Limb (tissue), 2 donors: ENCODE measurements at regions not wholly inside any gene's neighbourhood (a gene's known extent, or its start where the extent isn't known, plus 50 kb on each side); places are given as distances from the start of the nearest gene placed in this dataset.

Experiments used
- DNase-seq, 2 donors: peaks; one replicate each; pipeline ENCODE4 v3.0.0-alpha.2; 2016; ENCODE audit errors: extremely low spot score in 2 of 2

DNA sequence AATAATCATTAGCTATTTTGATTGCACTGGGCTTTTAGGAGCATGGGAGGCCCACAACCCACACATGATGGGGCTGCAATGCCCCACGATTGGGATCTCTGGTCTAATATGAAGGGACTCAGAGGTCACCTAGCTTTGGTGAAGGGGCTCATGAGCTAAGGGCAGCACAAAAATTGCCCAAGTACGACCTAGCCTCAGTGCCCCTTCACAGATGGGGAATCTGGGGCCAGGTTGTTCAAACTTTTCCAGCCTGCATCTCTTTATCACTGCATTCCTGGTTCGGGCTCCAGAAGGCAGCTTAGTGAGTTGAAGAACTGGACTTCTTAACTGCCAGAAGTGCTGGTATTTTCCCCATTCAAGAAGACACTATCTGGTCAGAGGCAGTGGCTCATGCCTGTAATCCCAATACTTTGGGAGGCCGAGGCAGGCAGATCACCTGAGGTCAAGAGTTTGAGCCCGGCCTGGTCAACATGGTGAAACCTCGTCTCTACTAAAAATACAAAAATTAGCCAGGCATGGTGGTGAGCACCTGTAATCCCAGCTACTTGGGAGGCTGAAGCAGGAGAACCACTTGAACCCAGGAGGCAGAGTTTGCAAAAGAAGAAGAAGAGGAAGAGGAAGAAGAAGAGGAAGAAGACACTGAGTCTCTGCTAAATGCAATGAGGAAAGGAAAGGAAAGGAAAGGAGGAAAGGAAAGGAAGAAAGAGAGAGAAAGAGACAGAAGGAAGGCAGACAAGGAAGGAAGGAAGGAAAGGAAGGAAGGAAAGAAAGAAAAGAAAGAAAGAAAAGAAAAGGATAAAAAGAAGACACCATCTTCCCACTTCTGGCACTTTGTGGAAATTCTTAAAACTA is 258.5 kb upstream of the IRF2BP2 start:
- no peak for DNase-seq

DNA sequence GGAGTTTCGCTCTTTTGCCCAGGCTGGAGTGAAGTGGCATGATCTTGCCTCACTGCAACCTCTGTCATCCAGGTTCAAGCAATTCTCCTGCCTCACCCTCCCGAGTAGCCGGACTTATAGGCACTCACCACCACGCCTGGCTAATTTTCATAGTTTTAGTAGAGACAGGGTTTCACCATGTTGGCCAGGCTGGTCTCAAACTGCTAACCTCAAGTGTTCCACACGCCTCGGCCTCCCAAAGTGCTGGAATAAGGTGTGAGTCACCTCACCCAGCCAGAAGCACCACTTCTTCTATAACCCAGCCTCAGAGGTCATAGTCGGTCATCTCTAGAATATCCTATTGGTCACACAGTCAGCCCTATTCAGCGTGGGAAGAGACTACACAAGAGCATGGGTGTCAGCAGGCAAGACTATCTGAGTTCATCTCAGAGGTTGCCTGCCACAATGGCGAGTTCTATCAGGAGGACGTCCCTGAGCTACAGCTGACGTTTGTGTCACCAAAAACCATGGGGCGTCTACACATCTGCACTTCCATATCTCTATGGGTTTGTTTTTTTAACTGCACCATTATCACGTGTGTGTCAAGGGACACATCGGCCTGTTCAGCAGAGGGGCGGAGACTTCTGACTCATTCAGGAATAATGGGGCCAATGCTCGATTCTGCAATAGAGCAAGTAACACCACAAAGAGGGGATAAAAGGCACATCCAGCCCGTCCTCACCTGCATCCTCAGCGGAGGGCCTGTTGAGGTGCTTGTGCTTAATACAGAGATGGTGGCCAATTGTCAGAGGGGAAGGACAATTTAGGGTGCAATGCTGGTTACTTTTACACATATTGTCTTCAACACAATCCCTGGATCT is 256.3 kb upstream of the IRF2BP2 start:
- no peak for DNase-seq

DNA sequence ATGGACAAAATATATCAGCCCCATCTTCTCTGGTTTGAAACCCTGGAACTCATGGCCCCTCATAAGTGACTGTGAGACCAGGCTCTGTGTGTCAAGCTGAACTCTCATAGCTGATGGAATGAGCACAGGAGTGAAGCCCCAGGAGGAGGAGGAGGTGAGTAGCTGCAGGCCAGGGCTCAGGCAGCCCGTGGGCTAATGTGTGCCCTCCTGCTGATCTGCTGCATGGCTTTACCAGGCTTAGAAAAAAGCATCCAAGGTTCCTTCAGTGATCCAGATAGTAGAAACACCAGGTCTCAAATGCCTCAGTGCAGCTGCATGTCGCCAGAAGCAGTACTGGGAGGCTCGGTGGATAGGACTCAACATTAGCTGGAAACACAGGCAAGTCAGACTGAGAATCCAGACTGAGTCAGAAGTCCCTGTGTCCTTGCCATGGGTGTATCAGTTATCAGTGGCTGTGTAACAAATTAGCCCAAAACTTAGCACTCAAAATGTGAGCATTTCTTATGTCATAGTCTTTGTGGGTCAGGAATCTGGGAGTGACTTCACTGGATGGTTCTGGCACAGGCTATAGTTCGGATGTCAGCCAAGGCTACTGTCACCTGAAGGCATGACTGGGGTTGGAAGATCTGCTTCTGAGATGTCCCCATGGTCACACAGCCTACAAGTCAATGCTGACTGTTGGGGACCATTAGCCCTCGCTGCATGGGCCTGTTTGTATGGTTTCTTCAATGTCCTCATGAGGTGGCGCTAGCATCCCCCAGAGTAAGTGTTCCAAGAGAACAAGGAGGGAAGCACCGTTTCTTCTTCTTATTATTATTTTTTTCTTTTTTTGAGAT is 255.4 kb upstream of the IRF2BP2 start:
- DNase-seq = no peak

DNA sequence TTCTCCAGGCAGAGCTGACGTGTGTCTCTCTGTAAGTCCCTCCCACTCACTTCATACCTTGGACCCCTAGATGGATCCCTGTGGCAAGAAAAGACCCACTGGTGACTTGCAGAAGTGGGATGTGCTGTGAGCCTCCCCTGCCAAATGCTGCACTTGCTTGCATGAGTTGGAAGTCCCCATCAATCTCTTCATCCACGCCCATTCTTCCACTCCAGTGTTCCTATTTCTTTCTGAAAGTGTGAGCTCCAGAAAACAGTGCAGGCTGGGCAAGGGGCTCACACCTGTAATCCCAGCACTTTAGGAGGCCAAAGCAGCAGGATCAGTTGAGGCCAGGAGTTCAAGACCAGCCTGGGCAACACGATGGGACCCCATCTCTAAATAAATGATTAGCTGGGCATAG is 254.1 kb upstream of the IRF2BP2 start:
- no peak for DNase-seq

DNA sequence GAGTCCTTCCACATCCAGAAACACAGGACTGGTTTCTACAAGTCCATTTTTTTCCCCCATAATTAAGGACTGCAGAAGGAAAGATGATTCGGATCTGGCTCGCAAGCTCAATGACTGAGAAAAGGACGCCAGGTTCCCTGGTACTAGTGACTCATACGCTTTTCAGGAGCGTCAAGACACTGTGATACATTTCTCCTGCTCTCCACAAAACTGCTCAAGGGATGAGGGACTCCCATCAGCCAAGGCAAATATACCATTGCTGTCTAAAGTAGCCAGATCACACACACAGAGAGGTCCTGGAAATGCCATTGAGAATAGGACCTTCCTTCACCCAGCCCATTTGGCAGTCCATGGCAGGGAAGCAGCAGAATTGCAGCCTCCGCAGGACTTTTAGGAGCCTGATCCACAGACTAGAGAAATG is 253.6 kb upstream of the IRF2BP2 start:
- DNase-seq = no peak

DNA sequence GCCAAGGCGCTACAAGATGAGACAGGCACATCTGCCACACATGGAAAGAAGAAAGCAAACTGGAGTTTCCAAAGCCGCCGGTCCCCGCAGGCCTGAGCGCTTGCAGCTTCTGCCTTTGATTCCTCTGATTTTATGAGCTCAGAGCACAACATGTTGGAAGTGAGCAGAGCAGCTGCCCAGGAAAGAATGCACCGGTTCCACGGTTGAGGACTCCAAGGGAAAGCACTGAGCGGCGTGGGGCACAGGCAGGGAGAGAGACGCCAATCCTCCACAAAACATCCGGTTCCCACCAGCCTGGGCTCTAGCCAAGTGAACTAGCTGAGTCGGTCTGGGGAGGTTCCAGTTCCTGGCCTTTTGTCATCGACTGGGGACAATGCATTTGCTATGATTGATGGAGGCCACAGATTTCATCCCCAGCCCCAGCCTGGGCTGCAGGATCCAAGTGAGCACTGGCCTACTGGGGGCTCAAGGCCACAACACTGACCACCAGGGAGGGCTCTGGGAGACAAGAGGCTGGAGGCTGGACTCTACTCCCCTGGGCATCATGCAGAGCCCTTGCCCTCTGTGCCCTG is 253.1 kb upstream of the IRF2BP2 start:
- DNase-seq = peak; percentile 77 to 84

DNA sequence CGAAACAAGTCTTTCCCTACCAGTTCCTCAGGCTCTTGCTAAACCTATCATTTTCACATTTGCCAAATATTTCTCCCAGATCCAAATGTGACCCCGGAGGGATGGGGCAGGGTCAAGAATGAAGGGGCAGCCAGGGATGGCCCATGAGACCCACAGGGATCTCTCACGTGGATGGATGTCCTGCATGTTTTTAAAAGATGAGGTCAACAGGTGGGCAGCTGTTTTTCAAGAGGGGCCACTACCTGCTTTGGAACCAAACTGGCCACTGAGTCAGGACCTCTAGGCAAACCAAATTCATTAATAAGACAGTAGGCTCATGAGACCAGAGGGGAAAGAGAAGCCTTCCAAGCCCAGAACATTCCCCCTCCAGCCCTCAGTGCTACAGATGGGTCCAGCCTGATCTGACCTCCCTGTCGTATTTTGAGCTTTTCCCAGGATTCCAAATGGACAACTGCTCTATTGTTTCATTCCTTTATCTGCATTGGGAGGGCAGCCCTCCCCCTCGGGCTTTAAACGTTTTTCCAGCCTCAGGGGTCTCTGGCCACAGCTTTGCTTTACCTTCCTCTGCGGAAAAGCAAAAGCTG is 252.5 kb upstream of the IRF2BP2 start:
- DNase-seq = no peak

DNA sequence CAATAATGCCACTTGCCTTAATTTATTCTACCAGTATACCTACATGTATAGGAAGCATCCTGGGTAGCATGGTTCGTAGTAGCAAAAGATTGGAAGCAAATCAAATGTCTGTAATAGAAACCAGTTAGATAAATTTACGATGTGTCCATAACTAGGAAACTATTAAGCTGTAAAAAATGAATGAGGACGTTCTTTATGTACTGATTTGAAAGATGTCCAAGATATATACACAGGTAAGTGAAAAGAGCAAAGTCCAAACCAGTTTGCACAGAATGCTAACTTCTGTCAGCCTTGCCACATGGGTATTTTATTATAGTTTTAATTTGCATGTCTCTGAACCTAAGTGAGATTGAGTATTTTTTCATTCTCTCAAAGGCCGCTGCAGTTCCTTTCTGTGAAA is 251.8 kb upstream of the IRF2BP2 start:
- DNase-seq = no peak

DNA sequence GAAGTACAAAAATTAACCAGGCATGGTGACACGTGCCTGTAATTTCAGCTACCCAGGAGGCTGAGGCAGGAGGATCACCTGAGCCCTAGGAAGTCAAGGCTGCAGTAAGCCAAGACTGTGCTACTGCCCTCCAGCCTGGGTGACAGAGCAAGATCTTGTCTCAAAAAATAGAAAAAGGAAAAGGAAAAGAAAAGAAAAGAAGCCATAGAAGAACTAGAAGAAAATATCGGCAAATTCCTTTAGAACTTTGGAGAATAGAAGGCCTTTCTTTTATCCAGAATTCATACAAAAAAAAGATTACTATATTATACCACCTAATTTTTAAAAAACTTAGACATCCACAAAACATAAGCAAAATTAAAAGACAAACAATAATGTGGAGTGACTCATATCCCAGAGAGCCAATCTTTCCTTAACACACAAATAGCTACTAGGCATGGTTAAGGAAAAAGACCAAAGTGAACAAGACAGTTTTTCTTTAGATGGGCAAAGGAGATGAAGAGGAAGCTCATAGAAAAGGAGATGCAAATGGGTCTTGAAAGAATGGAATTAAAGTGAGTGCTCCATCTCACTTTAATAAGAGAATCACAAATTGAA is 251.1 kb upstream of the IRF2BP2 start:
- no peak for DNase-seq

DNA sequence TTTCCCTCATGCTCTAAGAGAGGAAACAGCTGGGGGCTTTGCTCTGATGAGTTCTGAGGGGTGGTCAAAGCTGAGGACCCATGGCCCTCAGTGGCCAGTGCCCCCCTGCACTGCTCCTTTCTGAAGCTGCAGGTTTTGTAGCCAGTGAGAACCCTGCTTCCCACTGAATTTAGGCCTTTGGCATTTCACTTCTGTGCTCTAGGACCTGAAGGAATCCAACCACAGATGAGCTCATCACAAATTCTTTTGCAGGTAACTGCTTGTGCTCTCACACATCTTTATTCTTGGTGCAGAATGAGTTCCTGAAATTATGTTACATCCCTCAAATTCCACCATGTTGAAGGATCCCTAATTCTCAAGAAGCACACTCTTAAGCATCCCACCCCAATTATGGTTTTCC is 248.7 kb upstream of the IRF2BP2 start:
- no peak for DNase-seq

DNA sequence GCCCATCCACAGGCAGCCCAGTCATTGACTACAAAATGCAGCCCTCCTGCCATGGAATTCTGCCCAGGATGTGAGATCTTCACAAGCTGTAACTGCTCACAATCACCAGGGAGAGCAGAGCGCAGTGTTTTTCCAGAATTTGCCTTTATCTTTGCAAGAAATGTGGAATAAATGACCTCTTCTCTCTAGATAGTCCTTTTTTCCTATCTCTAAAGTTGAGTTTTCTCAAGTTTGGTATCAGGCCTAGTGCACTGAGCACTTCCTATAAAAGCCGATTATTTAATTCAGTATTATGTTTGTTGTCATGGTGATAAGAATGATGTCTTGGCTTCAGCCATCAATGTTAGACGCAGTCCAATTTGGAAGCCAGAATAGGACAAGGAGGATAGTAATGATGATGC is 246.9 kb upstream of the IRF2BP2 start:
- peak in 1 of 2 donors; percentile 55 for DNase-seq

DNA sequence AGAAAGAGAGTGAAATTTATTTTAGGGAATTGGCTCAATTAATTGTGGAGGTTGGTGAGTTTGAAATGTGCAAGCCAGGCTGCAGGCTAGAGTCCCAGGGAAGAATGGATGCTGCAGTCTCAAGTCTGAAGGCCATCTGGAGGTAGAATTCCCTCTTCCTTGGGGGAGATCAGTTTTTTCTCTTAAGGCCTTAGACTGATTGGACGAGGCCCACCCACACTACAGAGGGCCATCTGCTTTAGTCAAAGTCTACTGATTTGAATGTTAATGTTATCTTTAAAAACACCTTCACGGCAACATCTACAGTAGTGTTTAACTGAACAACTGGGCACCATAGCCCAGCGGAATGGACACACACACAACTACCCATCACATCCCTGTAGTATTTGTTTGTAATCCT is 245.9 kb upstream of the IRF2BP2 start:
- DNase-seq = no peak

DNA sequence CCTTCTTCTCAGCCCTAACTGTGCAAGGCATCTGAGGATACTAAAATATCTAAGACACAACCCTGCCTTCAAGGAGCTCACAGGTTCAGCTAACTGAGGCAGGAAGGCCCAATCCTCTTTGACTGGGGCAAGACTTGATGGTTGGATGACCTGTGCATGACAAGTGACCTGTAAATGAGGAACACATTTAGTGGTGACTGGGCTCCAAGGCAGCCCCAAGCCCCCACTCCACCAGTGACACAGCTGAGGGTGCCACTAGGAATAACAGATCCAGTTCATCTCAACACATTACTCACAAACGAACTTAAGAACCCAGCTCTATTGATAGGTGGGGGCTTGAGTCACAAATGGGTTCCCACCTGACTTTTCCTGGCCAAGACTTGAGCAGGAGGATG is 244.7 kb upstream of the IRF2BP2 start:
- no peak for DNase-seq

DNA sequence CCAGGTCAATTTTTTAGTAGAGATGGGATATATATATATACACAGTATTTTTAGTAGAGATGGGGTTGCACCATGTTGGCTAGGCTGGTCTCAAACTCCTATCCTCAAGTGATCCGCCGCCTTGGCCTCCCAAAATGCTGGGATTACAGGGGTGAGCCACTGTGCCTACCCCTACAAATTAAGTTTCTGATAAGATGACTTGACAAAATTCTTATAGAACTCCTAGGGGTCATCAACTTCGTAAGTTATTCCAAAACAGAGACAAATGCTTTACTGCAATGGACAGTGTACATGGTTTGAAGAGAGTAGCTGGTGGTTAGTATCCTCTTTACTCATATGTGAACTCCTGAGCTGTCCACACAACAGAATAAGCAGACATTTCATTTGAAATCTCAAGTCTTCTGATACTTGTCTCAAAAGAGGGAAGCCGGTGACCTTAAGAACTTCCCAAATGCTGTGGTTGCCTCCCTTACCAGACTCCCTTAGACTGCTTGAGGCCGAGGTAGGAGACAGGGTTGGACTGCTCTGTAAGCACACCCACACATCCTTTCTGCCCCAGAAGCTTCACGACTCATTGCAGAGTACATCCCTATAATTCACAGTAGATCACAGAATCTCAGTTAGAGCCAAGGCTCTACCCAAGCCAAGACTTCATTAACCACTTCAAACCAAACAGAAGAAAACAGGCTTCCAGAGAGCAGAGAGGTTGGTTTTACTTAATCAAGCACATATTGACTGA is 244.1 kb upstream of the IRF2BP2 start:
- DNase-seq = no peak

DNA sequence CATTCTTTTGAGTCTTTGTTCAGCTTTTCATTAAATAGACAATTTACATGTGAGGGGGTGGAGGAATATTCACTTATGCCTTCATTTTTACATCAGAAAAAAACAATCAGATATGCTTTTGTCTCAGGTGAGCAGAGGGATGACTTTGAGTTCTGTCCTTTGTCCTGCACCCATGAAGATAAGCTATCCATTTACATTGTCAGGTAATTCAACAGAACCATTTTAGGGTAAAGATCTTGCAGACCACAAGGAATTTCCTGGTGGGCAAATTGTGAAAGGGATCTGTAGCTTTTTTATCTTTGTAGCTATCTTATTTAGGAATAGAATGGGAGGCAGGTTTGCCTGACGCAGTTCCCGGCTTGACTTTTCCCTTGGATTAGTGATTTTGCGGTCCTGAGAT is 242.7 kb upstream of the IRF2BP2 start:
- no peak for DNase-seq

DNA sequence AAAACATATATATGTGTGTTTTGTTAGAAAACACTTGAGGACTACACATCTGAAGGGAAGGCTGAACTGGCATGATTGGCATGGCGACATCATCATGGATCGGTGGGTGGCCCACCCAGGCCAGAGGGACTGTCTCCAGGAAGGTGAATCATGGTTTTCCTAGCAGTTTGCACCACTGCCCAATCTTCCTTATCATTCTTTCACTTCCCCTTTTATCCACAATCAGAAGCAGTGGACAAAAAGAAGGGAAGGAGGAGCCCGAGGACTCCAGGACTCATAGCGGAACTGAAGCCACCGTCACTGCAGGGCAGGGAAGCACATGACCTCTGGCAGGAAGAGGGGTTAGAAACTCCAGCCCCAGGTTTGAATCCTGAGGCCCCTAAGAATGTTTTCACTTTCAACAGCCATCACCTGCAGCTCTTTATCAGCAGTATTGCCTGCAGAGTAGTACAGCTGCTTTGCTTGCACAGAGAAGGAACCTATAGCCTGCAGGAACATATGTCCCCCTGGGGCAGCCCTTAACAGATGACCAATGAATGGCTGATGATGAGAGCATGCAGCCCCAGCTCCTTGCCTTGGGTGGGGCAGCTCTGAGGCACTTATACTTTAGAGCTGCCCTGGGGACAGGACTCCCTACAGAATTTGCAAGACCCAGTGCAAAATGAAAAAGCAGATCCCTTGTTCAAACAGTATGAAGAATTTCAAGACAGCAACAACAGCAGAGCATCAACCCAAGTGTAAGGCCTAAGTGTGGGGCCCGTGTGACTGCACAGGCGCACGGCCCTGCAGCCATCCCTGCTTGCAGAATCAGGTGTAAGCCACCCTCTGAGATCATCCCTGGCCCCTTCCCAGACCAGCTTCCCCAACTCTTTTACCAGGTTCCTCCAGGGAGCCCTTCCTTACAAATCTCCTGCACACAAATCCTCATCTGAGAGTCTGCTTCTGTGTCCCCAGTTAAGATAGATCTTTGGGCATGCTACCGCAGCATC is 241.8 kb upstream of the IRF2BP2 start:
- DNase-seq = no peak

DNA sequence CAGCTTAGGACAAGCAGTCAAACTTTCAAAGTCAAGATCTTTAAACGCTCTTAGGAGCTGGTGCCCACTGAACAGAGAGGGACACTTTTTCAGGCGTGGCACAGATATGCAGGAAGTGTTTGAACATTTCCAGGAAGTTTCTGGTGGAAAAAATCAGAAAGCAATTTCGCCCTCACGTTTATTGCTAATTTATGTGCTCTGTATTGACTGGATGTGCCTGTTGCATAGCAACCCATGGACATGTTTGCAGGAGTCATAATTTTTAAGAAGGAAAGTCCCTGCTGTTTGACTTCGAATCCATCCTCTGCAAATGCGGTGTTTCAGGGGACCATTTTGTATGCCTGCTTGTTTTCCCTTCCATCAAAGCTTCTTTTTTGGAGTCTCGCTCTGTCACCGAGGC is 239.9 kb upstream of the IRF2BP2 start:
- no peak for DNase-seq

DNA sequence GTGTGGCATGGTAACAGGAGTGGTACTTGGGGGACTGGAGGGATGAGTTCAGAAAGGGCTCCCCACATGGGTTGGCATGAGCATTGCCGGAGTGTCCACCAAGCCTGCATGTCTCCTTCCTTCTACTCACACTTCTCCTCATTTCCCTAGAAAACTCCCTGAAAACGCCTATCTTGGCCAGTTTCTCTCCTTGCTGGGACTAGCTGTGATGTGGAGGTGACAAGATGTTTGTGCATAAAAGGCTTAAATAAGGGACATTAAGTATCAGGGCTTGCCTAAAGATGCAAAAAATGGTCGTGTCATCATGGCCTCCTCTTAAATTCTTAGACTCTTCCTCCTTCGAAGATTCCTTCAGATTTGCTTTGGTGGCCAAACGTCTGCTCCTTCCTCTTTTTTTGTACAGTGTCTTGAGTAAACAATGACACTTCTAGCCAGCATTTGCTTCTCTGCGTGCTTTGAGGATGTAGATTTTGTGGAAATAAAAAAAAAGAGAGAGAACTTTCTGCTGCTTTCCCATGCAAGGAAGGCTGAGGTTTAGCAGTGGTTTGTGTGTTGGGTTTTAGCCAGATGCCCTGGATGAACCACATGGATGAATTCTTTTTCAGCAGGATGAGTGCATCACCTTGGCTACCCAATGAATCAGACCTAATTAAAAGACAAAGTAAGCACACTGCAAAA is 239.1 kb upstream of the IRF2BP2 start:
- DNase-seq = no peak
